ENCODE measurements at regions not wholly inside any gene's neighbourhood (a gene's known extent, or its start where the extent isn't known, plus 50 kb on each side); places are given as distances from the start of the nearest gene placed in this dataset.

DNA sequence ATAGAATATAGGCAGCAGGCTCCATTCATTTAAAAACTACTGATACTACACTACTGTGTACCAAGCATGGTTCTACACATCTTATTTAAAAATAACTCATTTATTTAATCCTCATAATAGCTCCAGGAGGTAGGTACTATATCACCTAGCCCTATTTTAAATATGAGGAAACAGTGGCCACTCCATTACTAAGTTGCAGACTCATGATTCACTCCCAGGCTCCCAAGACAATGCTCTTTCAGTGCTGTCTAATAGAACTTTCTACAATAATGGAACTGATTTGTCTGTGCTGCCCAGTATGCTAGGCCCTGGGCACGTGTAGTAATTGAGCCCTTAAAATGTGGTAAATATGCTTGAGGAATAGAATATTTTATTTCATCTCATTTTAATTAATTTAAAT is 357.1 kb downstream of the LTN1 start:
- H3K4me2 ChIP-seq, result no peak overlapping the region
- no peak for DNase-seq (ENCODE audit: low spot score)
- H3F3A ChIP-seq (replicated peaks; ENCODE audit: low read depth), result no peaks in the 10 kb centered on the region
- no peaks in the 10 kb centered on the region; the same call in 2 of the 3 replicates for H3K9me3 Mint-ChIP-seq
- H2AFZ ChIP-seq, result no peak overlapping the region
- H3K27me3 Mint-ChIP-seq (ENCODE audit: insufficient read depth, low read depth, poor library complexity), result peaks cover 2% of the 10 kb centered on the region
- TF ChIP-seq NANOG (IDR thresholded peaks at IDR 0.05; ENCODE audit: borderline replicate concordance) (no peak), ZNF114 (CRISPR knock-in tag; IDR thresholded peaks at IDR 0.05) (no peak), JUNB (IDR thresholded peaks at IDR 0.05; ENCODE audit: unreplicated experiment) (no peak), ZNF462 (CRISPR knock-in tag; IDR thresholded peaks at IDR 0.05) (no peak), STAT1 (IDR thresholded peaks at IDR 0.05; ENCODE audit: unreplicated experiment) (no peak), CTCF (conservative IDR thresholded peaks at IDR 0.05; ENCODE audit: low read depth in 2 of 2) (no peak), EZH2 (IDR thresholded peaks at IDR 0.05; ENCODE audit: low read depth, unreplicated experiment) (no peak), ZNF331 (CRISPR knock-in tag; IDR thresholded peaks at IDR 0.05; ENCODE audit: low read depth) (no peak), CREB1 (CRISPR knock-in tag; IDR thresholded peaks at IDR 0.05; ENCODE audit: low read depth) (no peak), EZH2phosphoT487 (IDR thresholded peaks at IDR 0.05; ENCODE audit: unreplicated experiment) (no peak), POLR2AphosphoS5 (IDR thresholded peaks at IDR 0.05; ENCODE audit: low read depth) (no peak)
- TF ChIP-seq, protein P1, sequence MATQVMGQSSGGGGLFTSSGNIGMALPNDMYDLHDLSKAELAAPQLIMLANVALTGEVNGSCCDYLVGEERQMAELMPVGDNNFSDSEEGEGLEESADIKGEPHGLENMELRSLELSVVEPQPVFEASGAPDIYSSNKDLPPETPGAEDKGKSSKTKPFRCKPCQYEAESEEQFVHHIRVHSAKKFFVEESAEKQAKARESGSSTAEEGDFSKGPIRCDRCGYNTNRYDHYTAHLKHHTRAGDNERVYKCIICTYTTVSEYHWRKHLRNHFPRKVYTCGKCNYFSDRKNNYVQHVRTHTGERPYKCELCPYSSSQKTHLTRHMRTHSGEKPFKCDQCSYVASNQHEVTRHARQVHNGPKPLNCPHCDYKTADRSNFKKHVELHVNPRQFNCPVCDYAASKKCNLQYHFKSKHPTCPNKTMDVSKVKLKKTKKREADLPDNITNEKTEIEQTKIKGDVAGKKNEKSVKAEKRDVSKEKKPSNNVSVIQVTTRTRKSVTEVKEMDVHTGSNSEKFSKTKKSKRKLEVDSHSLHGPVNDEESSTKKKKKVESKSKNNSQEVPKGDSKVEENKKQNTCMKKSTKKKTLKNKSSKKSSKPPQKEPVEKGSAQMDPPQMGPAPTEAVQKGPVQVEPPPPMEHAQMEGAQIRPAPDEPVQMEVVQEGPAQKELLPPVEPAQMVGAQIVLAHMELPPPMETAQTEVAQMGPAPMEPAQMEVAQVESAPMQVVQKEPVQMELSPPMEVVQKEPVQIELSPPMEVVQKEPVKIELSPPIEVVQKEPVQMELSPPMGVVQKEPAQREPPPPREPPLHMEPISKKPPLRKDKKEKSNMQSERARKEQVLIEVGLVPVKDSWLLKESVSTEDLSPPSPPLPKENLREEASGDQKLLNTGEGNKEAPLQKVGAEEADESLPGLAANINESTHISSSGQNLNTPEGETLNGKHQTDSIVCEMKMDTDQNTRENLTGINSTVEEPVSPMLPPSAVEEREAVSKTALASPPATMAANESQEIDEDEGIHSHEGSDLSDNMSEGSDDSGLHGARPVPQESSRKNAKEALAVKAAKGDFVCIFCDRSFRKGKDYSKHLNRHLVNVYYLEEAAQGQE (IDR thresholded peaks at IDR 0.05; ENCODE audit: unreplicated experiment), result no peak
- TF ChIP-seq, protein P2, sequence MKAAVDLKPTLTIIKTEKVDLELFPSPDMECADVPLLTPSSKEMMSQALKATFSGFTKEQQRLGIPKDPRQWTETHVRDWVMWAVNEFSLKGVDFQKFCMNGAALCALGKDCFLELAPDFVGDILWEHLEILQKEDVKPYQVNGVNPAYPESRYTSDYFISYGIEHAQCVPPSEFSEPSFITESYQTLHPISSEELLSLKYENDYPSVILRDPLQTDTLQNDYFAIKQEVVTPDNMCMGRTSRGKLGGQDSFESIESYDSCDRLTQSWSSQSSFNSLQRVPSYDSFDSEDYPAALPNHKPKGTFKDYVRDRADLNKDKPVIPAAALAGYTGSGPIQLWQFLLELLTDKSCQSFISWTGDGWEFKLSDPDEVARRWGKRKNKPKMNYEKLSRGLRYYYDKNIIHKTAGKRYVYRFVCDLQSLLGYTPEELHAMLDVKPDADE (IDR thresholded peaks at IDR 0.05), result no peak
- H3K4me1 Mint-ChIP-seq, result peaks cover 11% of the 10 kb centered on the region; the same call in 2 of the 3 replicates
- H3K4me3 Mint-ChIP-seq, result no peak overlapping the region
- no peaks in the 10 kb centered on the region for H3K36me3 Mint-ChIP-seq (ENCODE audit: low read depth)
- no peak overlapping the region for H3K27ac ChIP-seq (ENCODE audit: low read depth)
- ATAC-seq, result no peak
- H3K4me3 ChIP-seq, result no peak overlapping the region
- no peaks in the 10 kb centered on the region for H3K36me3 ChIP-seq (ENCODE audit: insufficient read depth)
- no peaks in the 10 kb centered on the region; the same call in 1 of the 2 replicates for H3K4me1 ChIP-seq (ENCODE audit: insufficient read depth)
- H3K27me3 ChIP-seq (ENCODE audit: insufficient read depth), result no peaks in the 10 kb centered on the region
- no peak overlapping the region for H3K27ac Mint-ChIP-seq
- no peaks in the 10 kb centered on the region for H3K79me2 ChIP-seq (replicated peaks; ENCODE audit: insufficient read depth)
- H4K20me1 ChIP-seq (replicated peaks; ENCODE audit: insufficient read depth), result no peaks in the 10 kb centered on the region
- H3K9me2 ChIP-seq (ENCODE audit: insufficient read depth), result peaks cover 16% of the 10 kb centered on the region

Data from GM23338 (cell line).